ENCODE measurements at regions not wholly inside any gene's neighbourhood (a gene's known extent, or its start where the extent isn't known, plus 50 kb on each side); places are given as distances from the start of the nearest gene placed in this dataset.
"Not testable (repeated sequence)": the region's sequence is repeated elsewhere in the genome, so short reads cannot be mapped to it uniquely, and the experiment has no call there.

DNA sequence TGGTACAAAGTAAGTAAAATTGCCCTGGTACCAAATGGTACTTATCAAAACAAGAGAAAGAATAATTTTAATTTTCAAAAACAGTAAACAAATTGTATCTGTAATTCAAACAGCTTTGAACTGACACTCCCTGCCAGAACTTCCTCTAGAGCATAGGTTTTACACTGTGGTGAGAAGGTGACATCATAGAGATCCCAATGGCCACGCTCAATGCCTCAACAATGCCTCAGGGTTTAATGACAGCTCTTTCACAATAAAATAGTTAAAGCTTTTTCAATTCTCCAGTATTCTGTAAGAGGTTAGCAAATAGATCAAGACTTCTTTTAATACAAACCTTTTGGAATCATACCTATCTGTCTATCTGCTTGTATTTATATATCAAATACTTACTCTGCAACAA is 437.1 kb downstream of the PRR16 start:
- in situ Hi-C loops (cut with HindIII; ENCODE audit: low sequenced_read_pairs): no loop called here
- no peak for DNase-seq (ENCODE audit: low spot score)

DNA sequence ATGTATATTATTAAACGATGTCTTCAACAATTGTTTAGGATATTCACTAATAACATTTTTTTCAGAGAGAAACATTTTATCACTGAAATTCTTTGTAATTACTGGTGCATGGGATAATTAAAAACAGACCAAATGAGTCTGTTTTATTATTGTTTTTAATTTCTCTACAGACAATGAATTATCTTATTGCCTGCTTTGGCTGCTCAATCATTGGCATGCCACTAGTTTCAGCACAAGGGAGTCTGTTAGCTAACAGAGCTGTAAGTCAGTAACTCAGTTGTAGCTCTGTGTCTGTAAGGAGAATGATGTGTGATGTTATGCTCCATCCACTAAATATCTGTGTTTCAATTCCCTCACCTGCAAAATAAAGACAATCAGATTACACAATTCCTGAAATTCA is 443.9 kb downstream of the PRR16 start:
- in situ Hi-C loops (cut with HindIII; ENCODE audit: low sequenced_read_pairs): no loop called here
- DNase-seq (ENCODE audit: low spot score): no peak

DNA sequence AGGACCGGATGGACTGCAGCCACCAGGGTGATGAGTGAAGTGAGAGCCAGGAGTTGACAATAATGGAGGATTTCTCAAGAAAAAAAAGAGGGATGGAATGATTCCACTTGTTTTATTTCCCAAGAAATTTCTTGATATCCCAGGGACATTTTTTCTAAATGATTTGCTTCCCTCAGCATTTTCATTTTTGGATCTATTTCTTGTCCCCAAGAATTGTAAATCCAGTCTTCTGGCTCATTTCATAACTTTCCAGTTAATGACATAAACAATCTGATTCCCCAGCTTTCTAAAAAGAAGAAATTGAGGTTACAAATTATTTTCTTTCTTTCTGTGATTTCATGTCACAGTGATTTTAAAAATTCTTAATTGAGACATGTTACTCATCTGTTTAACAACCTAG is 446.5 kb downstream of the PRR16 start:
- DNase-seq (ENCODE audit: low spot score): no peak
- in situ Hi-C loops (cut with HindIII; ENCODE audit: low sequenced_read_pairs): no loop called here

DNA sequence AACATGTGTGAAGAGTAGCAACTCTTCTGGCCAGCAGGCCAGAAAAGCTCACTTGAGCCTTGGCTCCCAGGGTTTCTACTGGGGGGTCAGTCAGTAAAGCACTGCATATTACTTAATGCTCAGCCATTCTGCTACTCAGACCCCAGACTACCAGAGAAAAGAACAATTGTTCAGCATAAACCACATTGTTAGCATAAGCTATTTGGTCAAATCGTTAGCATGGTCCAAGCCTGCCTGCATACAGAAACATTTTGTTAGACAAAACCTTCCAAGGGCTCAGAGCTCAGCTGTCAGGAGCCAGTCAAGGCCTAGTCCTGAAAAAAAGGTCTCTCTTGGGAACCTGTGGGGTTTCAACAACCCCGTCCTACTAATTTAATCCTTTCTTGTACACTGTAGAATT is 449.3 kb downstream of the PRR16 start:
- DNase-seq (ENCODE audit: low spot score): no peak
- in situ Hi-C loops (cut with HindIII; ENCODE audit: low sequenced_read_pairs): no loop called here

DNA sequence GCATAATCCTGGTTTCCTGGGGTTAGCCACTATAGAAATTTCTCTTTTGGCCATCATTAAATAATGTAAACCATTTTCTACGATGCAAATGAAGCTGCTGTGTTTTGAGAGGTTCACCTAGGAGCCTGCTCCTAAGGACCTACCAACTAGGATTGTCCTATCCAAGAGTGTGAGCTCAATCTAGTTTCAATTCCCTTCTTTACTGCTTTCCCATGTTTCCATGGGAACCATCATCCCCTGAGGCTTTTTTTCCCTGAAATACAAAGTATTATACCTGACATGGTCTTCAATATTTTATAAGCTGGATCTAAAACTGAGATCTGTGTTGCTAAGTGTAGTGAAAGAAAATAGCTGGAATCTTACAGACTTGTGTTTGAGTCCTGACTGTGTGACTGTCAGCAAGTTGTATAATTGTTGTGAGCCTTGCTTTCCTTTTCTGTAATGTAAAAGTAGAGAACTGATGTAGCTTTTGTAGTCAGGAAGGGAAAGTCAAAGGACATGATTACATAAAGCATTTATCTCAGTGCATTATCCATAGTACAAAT is 453.2 kb downstream of the PRR16 start:
- DNase-seq (ENCODE audit: low spot score): no peak
- in situ Hi-C loops (cut with HindIII; ENCODE audit: low sequenced_read_pairs): no loop called here

DNA sequence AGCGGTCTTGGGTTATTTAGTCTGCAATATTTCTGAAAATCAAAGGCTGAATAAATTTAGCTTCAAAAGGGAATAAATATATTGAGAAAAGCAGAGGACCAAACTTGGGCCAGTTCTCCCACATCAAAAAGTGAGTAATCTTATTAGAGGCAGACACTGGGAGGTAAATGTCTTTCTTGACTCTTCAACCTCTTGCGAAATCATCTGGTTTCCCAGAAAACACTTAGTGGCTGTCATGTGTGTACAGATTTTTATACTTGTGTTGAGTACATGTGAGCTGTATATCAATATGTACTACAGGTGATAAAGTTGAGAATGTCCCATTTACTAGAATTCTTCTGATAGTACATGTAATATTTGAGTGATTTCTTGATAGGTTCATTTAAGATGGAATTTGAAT is 454.9 kb downstream of the PRR16 start:
- no peak for DNase-seq (ENCODE audit: low spot score)
- in situ Hi-C loops (cut with HindIII; ENCODE audit: low sequenced_read_pairs): no loop called here

DNA sequence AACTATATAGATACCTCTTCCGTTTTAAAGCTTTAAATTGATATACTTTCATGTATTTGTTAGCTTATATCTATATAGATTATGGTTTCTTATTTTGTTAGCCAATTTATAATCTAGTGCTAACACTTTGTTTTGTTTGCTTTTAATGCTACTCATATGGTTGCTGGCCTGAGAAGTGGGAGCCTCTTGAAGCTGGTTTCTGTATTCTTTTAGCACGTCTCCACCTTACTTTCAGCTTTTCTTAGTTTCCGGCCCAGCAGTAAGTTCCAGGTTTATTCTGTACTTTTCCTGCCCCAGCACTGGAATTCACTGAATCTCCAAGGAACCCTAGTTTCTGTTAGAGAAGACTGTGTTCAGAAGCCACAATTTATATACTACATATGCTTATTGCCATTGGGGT is 458.9 kb downstream of the PRR16 start:
- DNase-seq (ENCODE audit: low spot score): no peak
- in situ Hi-C loops (cut with HindIII; ENCODE audit: low sequenced_read_pairs): no loop called here

DNA sequence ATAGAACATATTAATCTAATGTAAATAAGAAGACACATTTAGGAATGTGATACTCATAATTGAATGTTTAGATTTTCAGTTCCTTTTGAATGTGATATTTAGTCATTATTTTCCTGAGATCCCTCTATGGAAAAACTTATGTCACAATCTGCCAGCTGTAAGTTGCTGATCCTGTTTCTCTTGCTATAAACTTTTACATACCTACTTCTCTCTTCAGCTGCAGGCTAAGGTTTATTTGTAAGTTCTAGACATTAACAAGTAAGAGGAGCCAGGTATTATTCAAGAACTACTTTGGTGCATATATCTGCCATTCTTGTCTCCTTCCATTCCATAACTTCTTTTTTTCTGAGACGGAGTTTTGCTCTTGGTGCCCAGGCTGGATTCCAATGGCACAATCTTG is 462.4 kb downstream of the PRR16 start:
- no peak for DNase-seq (ENCODE audit: low spot score)
- in situ Hi-C loops (cut with HindIII; ENCODE audit: low sequenced_read_pairs): no loop called here

DNA sequence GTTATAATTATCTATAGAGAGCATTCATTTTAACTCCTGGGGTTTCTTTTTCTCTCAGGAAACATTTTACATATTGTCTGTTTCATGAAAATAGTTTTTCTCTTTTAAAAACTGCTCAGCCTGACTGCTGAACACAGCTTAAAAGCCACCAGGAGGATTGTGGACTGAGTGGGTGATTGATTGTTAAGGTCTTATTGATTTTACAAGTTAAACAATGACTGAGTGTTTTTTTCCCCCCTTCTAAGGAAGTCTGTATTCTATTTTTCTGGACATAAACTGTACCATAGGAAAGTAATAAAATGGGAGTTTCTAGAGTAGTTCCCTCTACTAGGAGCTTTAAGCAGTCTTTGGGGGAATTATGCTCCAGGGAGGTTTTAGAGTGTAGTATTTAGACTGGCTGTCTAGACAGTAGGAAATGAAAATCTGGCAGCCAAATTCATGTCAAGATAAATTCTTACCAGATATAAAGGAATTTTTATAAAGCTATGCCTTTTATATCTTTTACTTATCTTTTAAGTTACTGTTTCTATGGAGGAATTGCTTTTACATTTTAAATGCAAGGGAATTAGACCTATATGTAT is 463.9 kb downstream of the PRR16 start:
- in situ Hi-C loops (cut with HindIII; ENCODE audit: low sequenced_read_pairs): no loop called here
- DNase-seq (ENCODE audit: low spot score): no peak

DNA sequence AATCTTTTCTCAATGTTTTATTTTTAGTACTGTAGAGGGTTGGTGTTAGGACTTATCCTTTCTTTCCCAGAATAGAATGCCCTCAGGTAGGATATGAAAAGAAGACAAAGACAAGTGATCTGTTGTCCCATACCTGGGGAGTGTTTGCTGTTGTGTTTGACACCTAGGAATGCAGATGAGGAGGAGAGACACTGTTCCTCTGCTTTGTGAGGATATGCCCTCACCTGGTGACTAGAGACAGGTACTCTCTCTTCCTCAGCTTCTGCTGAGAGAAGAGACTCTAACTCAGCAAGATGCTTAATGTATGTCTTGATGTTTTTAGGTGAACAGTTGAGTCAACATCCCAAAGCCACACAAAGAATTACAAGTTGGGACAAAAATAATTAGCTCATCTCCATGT is 468.4 kb downstream of the PRR16 start:
- in situ Hi-C loops (cut with HindIII; ENCODE audit: low sequenced_read_pairs): no loop called here
- no peak for DNase-seq (ENCODE audit: low spot score)

DNA sequence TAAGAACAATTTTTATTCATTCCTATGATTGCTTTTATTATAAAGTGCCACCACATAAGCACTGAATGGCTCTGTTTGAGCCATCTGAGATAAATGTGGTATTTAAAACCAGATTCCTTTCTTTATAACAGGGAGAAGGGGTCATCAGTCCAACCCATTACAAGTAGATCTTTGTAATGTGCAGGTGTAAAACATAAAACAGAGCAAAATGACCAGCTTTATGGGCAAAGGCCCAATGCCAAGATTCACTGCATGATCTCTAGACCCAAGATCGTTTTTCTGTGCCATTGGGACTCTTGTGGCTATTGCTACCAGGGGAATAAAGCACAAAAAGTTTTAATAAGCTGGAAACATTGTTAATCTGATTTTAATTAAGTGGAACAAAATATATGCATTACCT is 469.9 kb downstream of the PRR16 start:
- DNase-seq (ENCODE audit: low spot score): no peak
- in situ Hi-C loops (cut with HindIII; ENCODE audit: low sequenced_read_pairs): no loop called here

DNA sequence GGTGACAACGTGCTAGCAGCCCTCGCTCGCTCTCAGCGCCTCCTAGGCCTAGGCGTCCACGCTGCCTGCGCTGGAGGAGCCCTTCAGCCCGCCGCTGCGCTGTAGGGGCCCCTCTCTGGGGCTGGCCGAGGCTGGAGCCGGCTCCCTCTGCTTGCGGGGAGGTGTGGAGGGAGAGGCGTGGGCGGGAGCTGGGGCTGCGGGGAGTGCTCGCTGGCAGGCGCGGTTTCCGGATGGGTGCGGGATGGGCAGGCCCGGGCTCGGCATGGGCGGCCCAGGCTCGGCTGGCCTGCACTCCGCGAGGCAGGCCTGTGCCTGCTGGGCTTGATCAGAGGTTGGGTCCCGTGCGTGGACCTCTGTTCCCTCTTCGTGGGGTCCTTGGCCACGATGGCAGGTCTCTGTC is 472.6 kb downstream of the PRR16 start:
- in situ Hi-C loops (cut with HindIII; ENCODE audit: low sequenced_read_pairs): no loop called here
- DNase-seq (ENCODE audit: low spot score): no peak

DNA sequence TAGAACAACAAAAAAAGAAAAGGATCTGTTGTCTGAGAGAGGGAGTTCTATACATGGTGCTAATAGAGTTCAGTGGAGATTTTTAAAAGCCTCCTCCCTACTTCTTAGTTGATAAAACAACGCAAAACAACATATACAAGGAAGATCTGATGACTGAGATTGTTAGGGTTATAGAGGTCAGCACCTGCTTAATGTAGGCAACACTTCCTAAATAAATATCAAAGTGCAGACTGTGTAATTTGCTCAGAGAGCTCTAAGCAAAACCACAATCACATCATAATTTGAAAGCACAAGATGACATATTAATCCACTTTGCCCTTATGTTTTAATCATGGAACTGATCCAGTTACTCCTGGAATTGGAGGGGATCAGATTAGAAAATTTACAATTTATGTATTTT is 474.5 kb downstream of the PRR16 start:
- in situ Hi-C loops (cut with HindIII; ENCODE audit: low sequenced_read_pairs): no loop called here
- no peak for DNase-seq (ENCODE audit: low spot score)

DNA sequence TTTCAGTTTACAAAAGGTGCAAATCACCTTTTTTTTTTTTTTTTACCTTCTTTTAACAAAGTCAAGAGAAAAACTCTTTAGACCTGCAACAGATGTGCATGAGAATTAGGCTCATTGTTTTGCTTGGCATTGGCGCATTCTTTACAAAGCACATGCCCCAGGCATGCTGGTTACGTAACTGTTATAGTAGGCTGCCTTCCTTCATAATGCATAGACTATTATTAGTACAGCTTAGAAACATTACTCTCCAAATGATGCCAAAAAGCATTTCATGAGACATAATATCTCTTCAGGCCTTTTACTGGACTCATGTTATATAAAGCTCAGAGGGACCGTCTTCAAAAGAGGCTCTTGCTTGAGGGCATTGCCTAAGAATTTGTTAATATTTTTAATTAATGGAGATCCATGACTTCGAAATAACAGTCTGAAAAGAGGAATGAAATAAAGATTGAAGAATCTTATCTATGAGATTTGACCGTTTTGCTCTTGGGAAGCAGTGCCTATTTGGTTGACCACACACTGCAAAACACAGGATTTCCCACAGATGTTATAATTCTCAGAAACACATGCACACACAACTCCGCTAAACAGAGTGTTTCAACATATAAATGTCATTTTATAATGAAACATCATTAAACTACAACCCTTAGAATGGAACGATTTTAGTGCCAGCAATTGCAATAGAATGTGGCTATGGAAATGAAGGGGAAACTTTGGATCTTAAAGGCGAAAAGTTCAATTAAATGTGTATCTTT is 478.7 kb downstream of the PRR16 start:
- no peak for DNase-seq (ENCODE audit: low spot score)
- in situ Hi-C loops (cut with HindIII; ENCODE audit: low sequenced_read_pairs): no loop called here

DNA sequence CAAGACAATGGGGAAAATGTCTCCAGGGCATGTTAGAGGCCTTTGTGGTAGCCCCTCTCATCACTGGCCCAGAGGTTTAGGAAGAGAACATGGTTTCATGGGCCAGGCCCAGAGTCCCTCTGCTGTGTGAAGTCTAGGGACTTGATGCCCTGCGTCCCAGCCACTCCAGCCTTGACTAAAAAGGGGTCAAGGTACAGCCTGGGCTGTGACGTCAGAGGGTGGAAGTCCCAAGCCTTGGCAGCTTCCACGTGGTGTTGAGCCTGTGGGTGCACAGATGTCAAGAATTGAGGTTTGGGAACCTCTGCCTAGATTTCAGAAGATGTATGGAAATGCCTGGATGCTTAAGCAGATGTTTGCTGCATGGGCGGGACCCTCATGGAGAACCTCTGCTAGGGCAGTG is 485.5 kb downstream of the PRR16 start:
- DNase-seq (ENCODE audit: low spot score); in situ Hi-C loops (cut with HindIII; ENCODE audit: low sequenced_read_pairs): not testable (repeated sequence)

DNA sequence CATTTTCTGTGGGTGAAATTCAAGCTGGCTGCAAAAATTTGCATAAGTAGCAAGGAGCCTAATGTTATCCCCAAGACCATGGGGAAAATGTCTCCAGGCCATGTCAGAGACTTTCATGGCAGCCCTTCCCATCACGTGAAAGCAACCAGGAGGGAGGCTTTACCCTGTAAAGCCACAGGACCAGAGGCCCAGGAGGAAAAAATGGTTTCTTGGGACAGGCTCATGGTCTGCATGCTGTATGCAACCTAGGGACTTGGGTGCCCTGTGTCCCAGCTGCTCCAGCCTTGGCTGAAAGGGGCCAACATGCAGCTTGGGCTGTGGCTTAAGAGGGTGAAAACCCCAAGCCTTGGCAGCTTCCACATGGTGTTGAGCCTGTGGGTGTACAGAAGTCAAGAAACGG is 489.3 kb downstream of the PRR16 start:
- DNase-seq (ENCODE audit: low spot score); in situ Hi-C loops (cut with HindIII; ENCODE audit: low sequenced_read_pairs): not testable (repeated sequence)

DNA sequence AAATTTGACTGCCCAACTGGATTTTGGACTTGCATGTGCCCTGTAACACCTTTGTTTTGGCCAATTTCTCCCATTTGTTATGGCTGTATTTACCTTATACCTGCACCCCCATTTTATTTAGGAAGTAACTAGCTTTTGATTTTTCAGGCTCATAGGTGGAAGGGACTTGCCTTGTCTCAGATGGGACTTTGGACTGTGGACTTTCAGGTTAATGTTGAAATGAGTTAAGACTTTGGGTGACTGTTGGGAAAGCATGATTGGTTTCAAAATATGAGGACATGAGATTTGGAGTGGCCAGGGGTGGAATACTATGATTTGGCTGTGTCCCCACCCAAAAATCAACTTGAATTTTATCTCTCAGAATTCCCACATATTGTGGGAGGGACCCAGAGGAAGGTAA is 490.2 kb downstream of the PRR16 start:
- in situ Hi-C loops (cut with HindIII; ENCODE audit: low sequenced_read_pairs): no loop called here
- no peak for DNase-seq (ENCODE audit: low spot score)

DNA sequence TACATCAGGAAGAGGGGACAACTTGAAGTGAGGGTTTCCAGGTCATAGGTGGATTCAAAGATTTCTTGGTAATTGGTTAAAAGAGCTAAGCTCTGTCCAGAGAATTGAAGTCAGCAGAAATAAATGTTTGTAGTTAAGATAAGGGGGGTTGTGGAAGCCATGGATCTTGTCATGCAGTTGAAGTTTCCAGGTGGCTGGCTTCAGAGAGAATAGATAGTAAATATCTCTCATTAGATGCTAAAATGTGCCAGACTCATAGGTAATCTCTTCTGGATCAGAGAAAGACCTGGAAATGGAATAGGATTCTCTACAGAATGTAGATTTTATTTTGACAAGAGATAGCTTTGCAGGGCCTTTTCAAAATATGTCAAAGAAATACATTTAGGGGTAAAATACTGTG is 491.7 kb downstream of the PRR16 start:
- in situ Hi-C loops (cut with HindIII; ENCODE audit: low sequenced_read_pairs): no loop called here
- DNase-seq (ENCODE audit: low spot score): no peak

DNA sequence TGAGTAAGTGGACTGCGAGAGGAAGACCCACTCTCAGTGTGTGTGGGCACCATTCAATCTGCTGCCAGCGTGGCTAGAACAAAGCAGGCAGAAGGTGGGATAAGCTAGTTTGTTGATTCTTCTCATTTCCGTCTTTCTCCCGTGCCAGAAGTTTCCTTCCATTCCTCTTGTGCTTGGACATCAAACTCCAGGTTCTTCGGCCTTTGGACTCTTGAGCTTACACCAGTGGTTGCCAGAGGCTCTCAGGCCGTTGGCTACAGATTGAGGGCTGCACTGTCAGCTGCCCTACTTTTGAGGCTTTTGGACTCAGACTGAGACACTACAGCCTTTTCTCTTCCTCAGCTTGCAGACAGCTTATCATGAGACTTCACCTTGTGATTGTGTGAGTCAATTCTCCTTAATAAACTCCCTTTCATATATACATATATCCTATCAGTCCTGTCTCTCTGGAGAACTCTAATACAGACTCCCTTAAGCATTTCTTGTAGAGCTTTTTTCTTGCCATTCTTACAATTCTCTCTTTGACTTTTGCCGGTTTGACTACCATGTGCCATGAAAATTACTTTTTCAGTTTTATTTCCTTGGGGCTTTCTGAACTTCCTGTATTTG is 494.9 kb downstream of the PRR16 start:
- no peak for DNase-seq (ENCODE audit: low spot score)
- in situ Hi-C loops (cut with HindIII; ENCODE audit: low sequenced_read_pairs): no loop called here

DNA sequence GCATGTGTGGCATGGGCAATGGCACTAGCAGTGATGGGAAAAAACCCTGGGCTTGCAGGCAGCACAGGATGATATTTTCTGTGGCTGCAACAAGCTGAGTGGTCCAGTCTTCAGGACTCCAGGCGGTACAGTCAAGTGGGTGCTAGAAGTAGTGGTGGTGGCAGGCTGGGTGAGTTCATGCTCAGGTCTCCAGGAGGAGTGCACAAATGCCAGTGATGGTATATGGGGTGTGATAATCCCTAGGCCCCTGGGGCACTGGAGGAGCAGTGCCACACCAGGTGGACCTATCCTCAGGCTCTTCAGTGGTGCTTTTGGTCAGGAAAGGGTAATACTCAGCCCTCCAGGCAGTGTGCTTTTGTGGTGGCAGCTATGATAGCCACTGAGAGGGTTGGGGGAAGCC is 496.4 kb downstream of the PRR16 start:
- DNase-seq (ENCODE audit: low spot score): no peak
- in situ Hi-C loops (cut with HindIII; ENCODE audit: low sequenced_read_pairs): no loop called here

DNA sequence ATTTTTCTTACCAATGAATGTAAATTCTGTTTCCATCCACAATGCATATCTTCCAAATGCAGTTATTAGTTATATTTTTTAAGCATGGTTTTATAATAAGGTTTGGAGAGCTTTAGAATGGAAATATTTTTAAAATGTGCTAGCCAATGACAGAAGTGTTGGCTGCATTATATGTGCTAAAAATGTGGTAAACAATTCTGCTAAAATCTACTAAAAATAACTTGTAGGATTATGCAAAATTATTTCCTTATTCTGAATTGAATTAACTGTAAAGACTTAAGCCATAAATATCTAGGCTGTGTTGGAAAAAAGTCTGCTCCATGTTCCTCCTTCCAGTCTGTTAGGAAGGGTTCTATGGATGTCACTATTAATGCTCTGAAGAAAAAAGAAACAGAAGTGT is 503.3 kb downstream of the PRR16 start:
- in situ Hi-C loops (cut with HindIII; ENCODE audit: low sequenced_read_pairs): no loop called here
- DNase-seq (ENCODE audit: low spot score): no peak

All from G401 (cell line).